ENCODE measurements at regions not wholly inside any gene's neighbourhood (a gene's known extent, or its start where the extent isn't known, plus 50 kb on each side); places are given as distances from the start of the nearest gene placed in this dataset.

GRCh38 chr3:104044002-104044401 lies 1322.7 kb upstream of the ALCAM start:
- TF ChIP-seq, protein P1, sequence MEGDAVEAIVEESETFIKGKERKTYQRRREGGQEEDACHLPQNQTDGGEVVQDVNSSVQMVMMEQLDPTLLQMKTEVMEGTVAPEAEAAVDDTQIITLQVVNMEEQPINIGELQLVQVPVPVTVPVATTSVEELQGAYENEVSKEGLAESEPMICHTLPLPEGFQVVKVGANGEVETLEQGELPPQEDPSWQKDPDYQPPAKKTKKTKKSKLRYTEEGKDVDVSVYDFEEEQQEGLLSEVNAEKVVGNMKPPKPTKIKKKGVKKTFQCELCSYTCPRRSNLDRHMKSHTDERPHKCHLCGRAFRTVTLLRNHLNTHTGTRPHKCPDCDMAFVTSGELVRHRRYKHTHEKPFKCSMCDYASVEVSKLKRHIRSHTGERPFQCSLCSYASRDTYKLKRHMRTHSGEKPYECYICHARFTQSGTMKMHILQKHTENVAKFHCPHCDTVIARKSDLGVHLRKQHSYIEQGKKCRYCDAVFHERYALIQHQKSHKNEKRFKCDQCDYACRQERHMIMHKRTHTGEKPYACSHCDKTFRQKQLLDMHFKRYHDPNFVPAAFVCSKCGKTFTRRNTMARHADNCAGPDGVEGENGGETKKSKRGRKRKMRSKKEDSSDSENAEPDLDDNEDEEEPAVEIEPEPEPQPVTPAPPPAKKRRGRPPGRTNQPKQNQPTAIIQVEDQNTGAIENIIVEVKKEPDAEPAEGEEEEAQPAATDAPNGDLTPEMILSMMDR (IDR thresholded peaks at IDR 0.05), result no peak
- TF ChIP-seq POLR2A (IDR thresholded peaks at IDR 0.05), result no peak
